ENCODE measurements at regions not wholly inside any gene's neighbourhood (a gene's known extent, or its start where the extent isn't known, plus 50 kb on each side); places are given as distances from the start of the nearest gene placed in this dataset.

GRCh38 chr3:14252321-14253021, 73.9 kb downstream of the LSM3 start:
- Mint-ChIP-seq H3K27me3 (no peaks in the 10 kb centered on the region), H3K9me3 (no peaks in the 10 kb centered on the region), H3K4me3 (no peak overlapping the region), H3K4me1 (ENCODE audit: low read depth) (no peaks in the 10 kb centered on the region), H3K27ac (no peak overlapping the region), H3K36me3 (no peaks in the 10 kb centered on the region)
- CTCF ChIA-PET = interaction anchor here (0.7 kb wide), 1 partner anchor 49 kb away, joined by 3 read pairs; no protein-coding TSS in a partner anchor
- POLR2A ChIA-PET = no interaction called here
- no peak for DNase-seq
- intact Hi-C loops (cut with micrococcal nuclease) = no loop called here

DNA sequence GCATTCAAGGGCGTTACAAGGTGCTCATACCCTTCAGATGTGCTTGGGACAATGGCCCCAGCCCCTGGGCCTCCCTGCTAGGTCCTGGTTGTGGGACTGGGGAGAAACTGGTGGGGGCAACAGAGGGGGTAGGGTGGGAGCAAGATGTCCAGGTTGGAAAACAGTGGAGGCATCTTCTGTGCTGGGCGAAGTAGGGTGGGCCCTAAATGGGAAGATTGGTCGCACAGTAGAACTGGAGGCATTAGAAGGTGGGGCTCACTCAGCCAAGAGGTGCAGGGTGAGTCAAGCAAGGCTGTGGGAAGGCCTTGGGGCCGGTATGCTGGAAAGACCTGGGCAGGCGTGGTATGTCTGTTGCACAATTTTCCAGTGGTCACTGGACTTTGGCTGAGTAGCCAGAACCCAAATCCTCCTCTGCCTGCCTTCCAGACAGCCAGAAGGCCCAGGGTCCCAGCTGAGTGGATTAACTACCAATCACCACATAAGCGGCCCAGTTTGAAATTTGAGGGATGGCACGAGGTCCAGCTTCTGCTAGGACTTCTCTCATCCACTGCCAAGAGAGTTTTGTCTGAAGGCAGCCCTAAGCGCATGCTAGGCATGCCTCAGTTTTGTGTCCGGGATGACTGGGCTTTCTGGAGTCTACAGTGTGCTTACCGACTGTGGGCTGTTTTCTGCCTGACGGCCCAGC, 74.5 kb downstream of the LSM3 start:
- no peak for DNase-seq
- H3K27me3 Mint-ChIP-seq = no peaks in the 10 kb centered on the region
- no peaks in the 10 kb centered on the region for H3K9me3 Mint-ChIP-seq
- ChIA-PET CTCF (no interaction called here), POLR2A (no interaction called here)
- intact Hi-C loops (cut with micrococcal nuclease) = no loop called here
- H3K36me3 Mint-ChIP-seq = no peaks in the 10 kb centered on the region
- no peak overlapping the region for H3K4me3 Mint-ChIP-seq
- H3K27ac Mint-ChIP-seq = no peak overlapping the region
- no peaks in the 10 kb centered on the region for H3K4me1 Mint-ChIP-seq (ENCODE audit: low read depth)

DNA sequence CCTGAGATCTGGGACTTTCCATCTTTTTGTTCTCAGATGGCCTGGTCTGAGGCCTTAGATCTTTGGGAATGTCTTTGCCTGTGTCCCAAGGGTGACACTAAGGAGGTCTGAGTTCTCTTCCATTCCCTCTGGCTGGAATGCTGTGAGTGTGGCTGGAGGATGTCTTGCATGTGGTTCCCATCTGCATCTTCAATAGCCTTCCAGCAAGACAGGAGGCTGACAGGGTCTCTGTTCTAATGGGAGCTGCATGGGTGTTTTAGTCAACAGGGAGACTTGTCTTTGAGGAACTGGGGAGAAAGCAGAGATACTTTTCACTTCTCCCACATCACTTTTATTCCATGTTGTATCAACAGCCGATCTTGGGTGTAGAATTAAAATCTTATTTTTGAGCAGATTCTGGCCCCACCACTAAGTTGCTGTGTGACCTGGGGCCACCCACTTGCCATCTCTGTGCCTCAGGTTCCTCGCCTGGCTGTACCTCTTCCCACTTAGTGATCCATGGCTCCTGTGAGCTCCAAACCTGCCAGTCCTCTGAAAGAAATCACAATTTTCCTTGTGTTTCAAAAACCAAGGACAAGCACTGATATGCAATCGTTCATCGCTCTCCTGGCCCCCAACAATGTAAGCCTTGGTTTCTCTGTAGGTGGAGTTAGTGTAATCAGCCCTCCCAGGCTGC, 75.2 kb downstream of the LSM3 start:
- Mint-ChIP-seq H3K27ac (no peak overlapping the region), H3K9me3 (no peaks in the 10 kb centered on the region), H3K4me3 (no peak overlapping the region), H3K27me3 (no peaks in the 10 kb centered on the region), H3K36me3 (no peaks in the 10 kb centered on the region), H3K4me1 (ENCODE audit: low read depth) (no peaks in the 10 kb centered on the region)
- intact Hi-C loops (cut with micrococcal nuclease) = no loop called here
- DNase-seq = no peak
- ChIA-PET POLR2A (no interaction called here), CTCF (no interaction called here)

- ChIA-PET POLR2A (no interaction called here), CTCF (no interaction called here)
- Mint-ChIP-seq H3K4me1 (ENCODE audit: low read depth) (no peaks in the 10 kb centered on the region), H3K27ac (no peak overlapping the region), H3K4me3 (no peak overlapping the region), H3K36me3 (no peaks in the 10 kb centered on the region), H3K9me3 (no peaks in the 10 kb centered on the region), H3K27me3 (no peaks in the 10 kb centered on the region)
- intact Hi-C loops (cut with micrococcal nuclease) = no loop called here
- DNase-seq = no peak
Measured at GRCh38 chr3:14254812-14255702, 76.4 kb downstream of the LSM3 start.

DNA sequence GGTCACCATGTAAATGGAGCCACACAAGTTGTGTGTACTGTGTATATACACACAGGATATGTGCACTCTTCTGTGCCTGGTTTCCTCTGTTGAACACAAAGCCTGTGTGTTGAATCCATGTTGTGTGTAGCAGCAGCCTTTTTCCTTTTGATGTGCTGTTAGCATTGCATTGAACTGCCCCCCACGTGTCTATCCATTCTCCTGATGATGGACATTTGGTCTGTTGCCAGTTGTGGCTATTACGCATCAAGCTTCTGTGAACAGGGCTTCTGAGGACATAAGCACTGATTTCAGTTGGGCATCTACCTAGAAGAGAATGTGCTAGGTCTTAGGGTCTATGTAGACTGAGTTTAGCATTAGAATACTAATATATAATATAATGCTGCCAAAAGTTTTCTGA, 77.4 kb downstream of the LSM3 start:
- Mint-ChIP-seq H3K4me3 (no peak overlapping the region), H3K4me1 (ENCODE audit: low read depth) (no peaks in the 10 kb centered on the region), H3K36me3 (no peaks in the 10 kb centered on the region), H3K27me3 (peaks cover 6% of the 10 kb centered on the region), H3K9me3 (no peaks in the 10 kb centered on the region), H3K27ac (no peak overlapping the region)
- no peak for DNase-seq
- ChIA-PET POLR2A (no interaction called here), CTCF (interaction anchor here (3.4 kb wide), 1 partner anchor 52 kb away, joined by 15 read pairs; no protein-coding TSS in a partner anchor)
- intact Hi-C loops (cut with micrococcal nuclease) = no loop called here

DNA sequence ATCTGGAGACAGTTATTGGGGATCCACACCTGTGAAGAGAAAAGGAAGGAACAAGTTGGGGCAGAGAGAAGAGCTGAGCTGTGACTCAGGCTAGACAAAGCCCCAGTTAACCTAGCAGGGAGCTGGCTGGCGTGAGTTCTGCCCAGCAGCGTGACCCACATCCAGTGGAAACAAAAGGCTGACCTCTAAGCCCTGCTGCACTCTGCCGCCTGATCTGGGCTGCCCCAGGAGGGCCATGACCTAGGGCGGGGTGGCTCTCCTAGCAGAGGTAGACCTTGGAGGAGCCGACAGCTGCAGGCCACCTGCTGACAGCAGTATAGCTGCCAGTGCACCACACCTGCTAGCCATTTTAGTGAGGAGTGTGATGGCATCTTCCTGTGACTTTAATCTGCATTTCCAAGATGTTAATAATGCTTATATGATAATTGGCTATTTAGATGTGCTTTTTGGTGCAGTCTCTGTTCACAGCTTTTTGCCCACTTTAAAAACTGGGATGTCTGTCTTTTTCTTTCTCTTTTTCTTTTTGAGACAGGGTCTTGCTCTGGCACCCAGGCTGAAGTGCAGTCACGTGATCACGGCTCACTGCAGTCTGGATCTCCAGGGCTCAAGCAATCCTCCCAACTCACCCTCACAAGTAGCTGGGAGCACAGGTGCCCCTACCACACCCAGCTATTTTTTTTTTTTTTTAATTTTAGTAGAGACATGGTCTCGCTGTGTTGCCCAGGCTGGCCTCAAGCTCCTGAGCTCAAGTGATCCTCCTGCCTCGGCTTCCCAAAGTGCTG, 78.1 kb downstream of the LSM3 start:
- ChIA-PET CTCF (interaction anchor here (0.6 to 4.2 kb wide), 4 partner anchors 53 to 1147 kb away, joined by 3 to 27 read pairs (median 10); no protein-coding TSS in a partner anchor), POLR2A (no interaction called here)
- intact Hi-C loops (cut with micrococcal nuclease) = no loop called here
- H3K27ac Mint-ChIP-seq = no peak overlapping the region
- DNase-seq = no peak
- no peak overlapping the region for H3K4me3 Mint-ChIP-seq
- no peaks in the 10 kb centered on the region for H3K4me1 Mint-ChIP-seq (ENCODE audit: low read depth)
- H3K27me3 Mint-ChIP-seq = peaks cover 6% of the 10 kb centered on the region
- H3K36me3 Mint-ChIP-seq = no peaks in the 10 kb centered on the region
- H3K9me3 Mint-ChIP-seq = no peaks in the 10 kb centered on the region

DNA sequence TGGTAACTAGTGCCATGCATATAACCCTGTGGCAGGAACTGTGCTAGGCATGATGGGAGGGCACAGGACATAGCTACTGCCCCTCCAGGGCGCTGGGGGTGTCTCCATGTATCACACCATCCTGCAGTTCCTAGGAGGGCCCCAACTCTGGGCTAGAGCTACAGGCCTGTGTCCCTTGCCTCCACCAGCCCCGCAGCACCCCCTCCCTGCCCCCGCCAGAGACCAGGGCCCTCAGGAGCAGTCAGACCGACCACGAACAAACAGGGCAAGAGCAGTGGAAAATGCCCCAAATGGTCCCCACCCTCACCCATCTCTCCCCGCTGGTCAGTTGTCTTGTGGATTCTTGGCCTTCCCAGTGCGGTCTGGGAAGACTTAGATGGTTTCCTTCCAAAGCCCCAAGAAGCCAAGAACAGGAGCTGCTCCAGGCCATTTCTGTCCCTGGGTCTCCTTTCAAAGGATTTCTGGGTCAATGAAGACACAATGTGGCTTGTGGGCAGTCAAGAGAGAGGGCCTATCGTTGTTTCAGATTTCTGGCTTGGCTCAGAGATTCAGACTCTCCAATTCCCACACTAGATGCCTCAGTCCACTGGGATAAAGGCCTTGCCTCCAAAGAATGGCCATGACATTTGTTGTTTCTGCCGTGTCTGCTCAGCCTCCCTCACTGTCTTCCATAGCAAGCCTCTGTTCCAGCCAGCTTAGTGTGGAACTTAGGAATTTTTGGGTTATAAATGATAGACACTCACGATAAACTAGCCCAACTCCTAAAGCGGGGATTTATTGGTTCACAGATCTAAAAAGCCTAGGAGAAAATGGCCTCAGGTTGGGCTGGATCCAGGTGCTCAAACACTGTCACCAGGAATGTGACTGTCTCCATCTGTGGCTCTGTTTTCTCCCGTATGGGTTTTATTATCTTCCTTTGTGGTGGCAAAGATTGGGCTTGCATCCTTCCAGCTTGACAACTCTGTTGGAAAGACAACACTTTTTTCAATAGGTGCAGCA, 80.6 kb downstream of the LSM3 start:
- Mint-ChIP-seq H3K36me3 (no peaks in the 10 kb centered on the region), H3K27me3 (peaks cover 13% of the 10 kb centered on the region), H3K4me3 (no peak overlapping the region), H3K9me3 (no peaks in the 10 kb centered on the region), H3K4me1 (ENCODE audit: low read depth) (no peaks in the 10 kb centered on the region), H3K27ac (no peak overlapping the region)
- ChIA-PET CTCF (interaction anchor here (0.6 to 4.2 kb wide), 7 partner anchors 55 to 661 kb away, joined by 3 to 27 read pairs (median 4); no protein-coding TSS in a partner anchor), POLR2A (no interaction called here)
- intact Hi-C loops (cut with micrococcal nuclease) = no loop called here
- DNase-seq = no peak

- Mint-ChIP-seq H3K4me1 (ENCODE audit: low read depth) (no peaks in the 10 kb centered on the region), H3K4me3 (no peak overlapping the region), H3K27me3 (peaks cover 16% of the 10 kb centered on the region), H3K36me3 (no peaks in the 10 kb centered on the region), H3K9me3 (no peaks in the 10 kb centered on the region), H3K27ac (no peak overlapping the region)
- ChIA-PET POLR2A (no interaction called here), CTCF (interaction anchor here (0.5 to 4.2 kb wide), 16 partner anchors 14 to 1307 kb away, joined by 3 to 31 read pairs (median 3); no protein-coding TSS in a partner anchor)
- intact Hi-C loops (cut with micrococcal nuclease) = loop anchor here (2.0 kb wide), 2 partner anchors 58 to 200 kb away; no protein-coding TSS in a partner anchor
- no peak for DNase-seq
Measured at GRCh38 chr3:14260463-14260862, 81.8 kb downstream of the LSM3 start.

GRCh38 chr3:14261229-14261628, 82.6 kb downstream of the LSM3 start:
- CTCF ChIA-PET = interaction anchor here (0.5 to 2.4 kb wide), 21 partner anchors 13 to 1308 kb away, joined by 3 to 31 read pairs (median 3); partner anchors contain the start of gene CCDC174
- no peaks in the 10 kb centered on the region for H3K9me3 Mint-ChIP-seq
- POLR2A ChIA-PET = no interaction called here
- no peaks in the 10 kb centered on the region for H3K4me1 Mint-ChIP-seq (ENCODE audit: low read depth)
- peak; percentile 83 for DNase-seq
- H3K27ac Mint-ChIP-seq = no peak overlapping the region
- intact Hi-C loops (cut with micrococcal nuclease) = loop anchor here (1.0 to 2.0 kb wide), 6 partner anchors 58 to 365 kb away; partner anchors contain the start of gene SLC6A6
- no peak overlapping the region for H3K4me3 Mint-ChIP-seq
- H3K27me3 Mint-ChIP-seq = peaks cover 16% of the 10 kb centered on the region
- H3K36me3 Mint-ChIP-seq = no peaks in the 10 kb centered on the region

GRCh38 chr3:14262212-14262611, 83.6 kb downstream of the LSM3 start:
- Mint-ChIP-seq H3K27ac (no peak overlapping the region), H3K4me1 (ENCODE audit: low read depth) (no peaks in the 10 kb centered on the region), H3K9me3 (no peaks in the 10 kb centered on the region), H3K36me3 (no peaks in the 10 kb centered on the region), H3K4me3 (no peak overlapping the region), H3K27me3 (peaks cover 16% of the 10 kb centered on the region)
- CTCF ChIA-PET = interaction anchor here (0.6 to 2.4 kb wide), 10 partner anchors 16 to 389 kb away, joined by 3 to 31 read pairs (median 4); partner anchors contain the start of gene CCDC174
- intact Hi-C loops (cut with micrococcal nuclease) = no loop called here
- POLR2A ChIA-PET = no interaction called here
- no peak for DNase-seq
